HG02763 (cell line): ENCODE measurements at regions not wholly inside any gene's neighbourhood (a gene's known extent, or its start where the extent isn't known, plus 50 kb on each side); places are given as distances from the start of the nearest gene placed in this dataset.

Experiments
- ATAC-seq: cut with Tn5 transposase; IDR thresholded peaks from one replicate; pipeline ENCODE4 v1.9.1; 2021; ENCODE audit warnings: mild to moderate bottlenecking, moderate library complexity; ENCODE audit not compliant: unreplicated experiment

DNA sequence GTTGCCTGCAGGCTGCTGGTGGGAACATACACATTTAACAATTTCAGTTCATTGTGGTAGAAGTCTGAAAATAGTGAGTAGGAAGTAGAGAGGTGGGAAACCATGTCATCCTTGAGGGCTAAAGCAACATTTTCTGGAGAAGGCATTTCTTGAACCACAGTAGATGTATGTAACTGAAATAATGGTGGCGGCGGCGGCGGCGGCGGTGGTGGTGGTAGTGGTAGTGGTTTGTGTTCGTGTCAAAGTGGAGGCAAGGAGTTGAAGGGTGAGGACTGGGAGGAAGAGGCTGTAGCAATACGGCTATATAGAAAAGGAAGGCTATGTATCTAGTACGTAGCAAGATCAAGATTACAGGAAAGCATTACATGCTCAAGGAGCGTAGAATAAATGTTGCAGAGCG, 1381.6 kb upstream of the TENM3 start:
- ATAC-seq: no peak

DNA sequence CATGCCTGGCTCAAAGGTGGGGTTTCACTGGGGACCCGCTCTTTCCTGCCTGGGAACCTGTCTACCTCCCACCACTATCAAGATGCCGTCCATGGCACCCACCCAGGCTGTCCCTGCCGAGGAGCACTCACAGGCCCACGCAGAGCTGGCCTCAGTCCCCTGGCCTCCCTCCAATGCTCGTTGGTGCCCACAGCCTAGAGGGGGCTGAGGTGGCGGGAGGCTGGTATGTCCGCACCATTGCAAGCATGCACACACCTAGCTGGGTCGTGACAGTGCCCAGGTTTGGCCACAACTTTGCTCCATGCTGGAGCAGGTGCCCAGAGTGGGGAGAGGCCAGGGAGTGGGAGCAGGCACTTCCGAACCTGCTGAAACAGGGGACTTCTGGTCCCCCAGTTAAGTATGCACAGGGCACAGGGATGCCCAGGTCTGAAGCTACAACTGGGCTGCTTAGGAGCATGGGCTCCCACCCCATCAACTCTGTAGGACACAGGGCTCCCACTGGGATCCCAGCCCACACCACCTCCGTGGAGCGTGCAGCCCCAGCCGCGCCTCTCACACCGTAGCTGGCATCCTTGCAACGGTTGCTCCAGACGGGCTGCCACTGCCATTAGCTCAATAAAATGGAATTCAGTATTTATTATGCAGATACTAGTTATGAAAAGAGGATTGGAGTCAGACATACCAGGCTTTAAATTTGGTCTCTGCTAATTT, 1376.1 kb upstream of the TENM3 start:
- no peak for ATAC-seq

- no peak for ATAC-seq
Measured at GRCh38 chr4:180870623-180871022, 1372.6 kb upstream of the TENM3 start.

- no peak for ATAC-seq
Measured at GRCh38 chr4:180898305-180898704, 1344.9 kb upstream of the TENM3 start.

DNA sequence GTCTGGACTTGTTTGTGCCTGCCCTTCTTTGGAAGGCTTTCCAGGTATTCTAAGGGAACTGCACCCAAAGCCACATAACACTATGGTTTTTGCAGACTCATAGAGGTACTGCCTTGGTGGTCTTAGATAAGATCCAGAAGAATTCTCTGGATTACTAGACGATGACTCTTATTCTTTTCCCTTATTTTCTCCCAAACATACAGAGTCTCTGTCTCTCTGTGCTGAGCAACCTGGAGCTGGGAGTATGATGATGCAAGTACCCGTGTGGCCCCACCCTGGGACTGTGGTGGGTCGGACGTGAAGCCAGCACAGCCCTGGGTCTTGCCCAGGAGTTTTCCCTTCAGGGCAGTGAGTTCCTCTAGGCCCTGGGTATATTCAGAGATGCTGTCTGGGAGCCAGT, 1342.4 kb upstream of the TENM3 start:
- no peak for ATAC-seq

GRCh38 chr4:180909279-180909678, 1333.9 kb upstream of the TENM3 start:
- ATAC-seq: no peak

DNA sequence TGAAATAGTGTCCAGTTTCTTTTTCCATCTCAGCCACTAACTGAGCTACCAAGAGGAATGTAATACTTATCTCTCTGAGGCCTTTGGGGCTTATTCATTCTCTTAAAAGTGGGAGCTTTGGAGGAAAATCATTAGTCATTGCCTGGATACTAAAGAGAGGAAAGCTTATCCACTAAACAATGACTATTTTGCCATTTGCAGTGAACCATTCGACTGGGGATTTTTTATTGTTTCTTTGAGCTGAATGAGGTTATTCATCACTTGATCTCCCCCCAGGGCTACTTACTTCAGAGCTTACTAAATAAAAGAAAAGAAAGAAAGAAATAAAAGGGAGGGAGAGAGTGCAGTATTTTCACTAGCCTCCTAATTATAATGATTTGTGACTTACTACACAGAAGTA, 1329.5 kb upstream of the TENM3 start:
- ATAC-seq: no peak

DNA sequence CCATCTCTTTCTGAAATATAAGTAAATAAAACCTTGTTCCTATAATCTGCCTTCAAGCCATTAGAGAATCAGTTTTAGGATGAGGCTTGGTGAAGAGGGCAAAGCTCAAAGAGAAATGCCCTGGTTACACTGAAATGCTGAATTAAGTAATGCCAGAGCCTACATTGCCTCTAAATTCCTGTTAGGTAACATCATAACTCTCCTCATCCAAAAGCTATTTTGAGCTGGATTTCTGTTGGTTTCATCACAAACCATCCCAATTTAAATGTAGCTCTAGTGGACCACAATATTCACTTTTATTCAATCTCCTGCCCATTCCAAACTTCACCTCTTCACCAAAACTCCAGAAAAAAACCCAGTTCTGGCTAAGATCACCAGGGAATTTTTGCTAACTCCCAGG, 1319.7 kb upstream of the TENM3 start:
- ATAC-seq: no peak

DNA sequence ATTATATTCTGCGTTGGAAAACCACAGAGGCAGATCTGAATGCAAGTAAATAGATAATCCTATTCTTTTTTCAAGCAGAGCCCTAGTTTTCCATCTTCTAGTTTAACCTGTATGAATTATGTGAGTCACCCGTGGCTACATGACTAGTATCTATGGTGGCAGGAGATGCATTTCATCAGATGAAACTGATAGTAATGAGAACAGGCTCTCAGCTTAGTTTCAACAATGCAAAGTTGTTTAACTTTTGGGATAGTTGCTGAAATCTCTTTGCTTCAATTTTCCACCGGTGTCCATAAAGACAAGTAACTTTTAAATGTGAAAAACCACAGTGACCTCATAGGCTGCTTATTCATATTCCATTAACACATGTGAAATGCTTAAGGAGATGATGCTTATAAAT, 1317.4 kb upstream of the TENM3 start:
- no peak for ATAC-seq

GRCh38 chr4:180926277-180926676, 1316.9 kb upstream of the TENM3 start:
- ATAC-seq: no peak

DNA sequence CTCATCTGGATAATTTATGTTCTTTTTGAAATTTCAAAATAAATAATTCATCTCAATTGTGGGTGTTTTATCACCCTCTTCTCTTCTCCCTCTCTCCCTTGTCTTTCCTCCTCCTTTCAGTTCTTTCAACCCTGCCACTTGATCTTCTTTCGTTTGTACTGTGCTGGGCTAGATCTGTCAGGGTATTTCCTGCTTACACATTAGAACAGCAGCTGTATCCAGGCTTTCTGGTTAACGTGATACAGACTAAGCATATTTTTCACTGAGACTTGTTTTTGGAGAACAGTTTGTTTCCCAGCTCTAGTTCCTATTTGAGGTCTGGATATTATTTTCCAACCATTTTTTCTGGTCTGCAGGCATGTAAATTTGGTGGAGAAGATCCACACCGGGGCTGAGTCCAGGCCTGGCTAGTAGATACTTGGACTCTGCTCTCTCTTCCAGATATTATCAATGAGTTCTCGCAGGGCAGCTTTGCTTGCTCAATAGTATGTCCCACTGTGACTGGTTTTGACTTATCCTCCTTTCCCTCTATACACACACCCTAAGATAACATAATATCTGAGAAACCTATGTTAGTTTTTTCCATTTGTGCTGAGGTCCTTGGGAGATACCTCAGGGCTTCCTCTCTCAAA, 1310.7 kb upstream of the TENM3 start:
- no peak for ATAC-seq

DNA sequence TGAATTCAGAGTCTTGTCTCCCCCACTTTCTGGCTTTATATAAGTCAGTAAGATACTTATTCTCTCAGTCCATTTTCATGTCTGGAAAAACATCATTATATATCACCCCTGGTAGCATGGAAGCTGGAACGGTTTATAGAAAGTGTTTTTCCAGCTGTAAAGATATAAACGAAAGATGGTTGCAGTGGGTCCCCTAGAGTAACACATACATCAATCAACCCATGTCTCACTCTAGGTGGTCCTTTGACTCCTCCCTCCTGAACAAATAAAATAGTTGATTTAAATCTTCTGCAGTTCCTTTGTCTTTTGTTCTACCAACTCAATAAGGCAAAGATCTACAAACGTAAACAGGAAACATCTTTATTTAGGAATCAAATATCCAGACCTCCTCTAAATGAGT, 1306.1 kb upstream of the TENM3 start:
- no peak for ATAC-seq

- ATAC-seq: no peak
Measured at GRCh38 chr4:180940680-180941079, 1302.5 kb upstream of the TENM3 start.

DNA sequence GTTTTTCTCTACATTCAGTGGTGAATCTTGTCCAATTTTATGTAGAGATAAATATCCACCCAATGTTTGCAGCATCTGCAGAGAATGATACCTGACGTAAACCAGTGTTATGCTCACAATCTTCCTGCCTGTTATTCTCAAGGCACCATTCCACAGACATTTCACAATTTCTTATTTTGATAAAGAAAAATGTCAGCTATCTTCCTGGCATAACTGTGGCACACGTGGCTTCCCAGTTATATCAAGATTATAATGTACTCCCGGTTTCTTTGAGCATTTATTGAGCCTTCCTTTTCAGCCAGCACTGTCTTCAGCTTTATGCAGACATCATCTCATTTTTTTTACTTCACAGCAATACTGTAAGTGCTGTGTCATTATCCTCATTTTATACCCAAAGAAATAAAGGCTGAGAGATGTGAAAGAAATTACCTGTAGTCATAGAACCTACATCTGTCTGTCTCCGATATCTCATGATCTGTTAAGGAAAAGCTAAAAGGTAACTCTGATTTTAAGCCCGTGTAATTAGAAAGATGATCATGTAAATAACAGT, 1300.8 kb upstream of the TENM3 start:
- ATAC-seq: no peak

DNA sequence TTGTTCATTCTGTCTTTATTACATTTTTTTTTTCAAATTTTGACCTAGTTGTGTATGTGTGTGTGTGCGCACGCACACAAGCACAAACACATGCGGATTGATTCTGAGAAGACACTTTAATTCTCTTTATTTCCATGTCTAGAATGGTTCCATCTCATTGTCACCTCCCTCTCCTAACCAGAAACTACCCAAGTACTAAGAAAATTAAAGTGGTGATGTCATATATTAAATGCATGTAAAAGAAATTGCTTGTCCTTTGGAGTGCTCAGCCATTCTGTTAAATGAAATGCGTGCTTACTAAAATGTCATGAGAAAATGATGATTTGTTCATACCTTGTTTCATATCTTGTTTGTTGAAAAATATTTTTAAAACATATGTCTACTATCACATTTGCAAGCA, 1297.0 kb upstream of the TENM3 start:
- no peak for ATAC-seq

GRCh38 chr4:180947425-180947824, 1295.8 kb upstream of the TENM3 start:
- no peak for ATAC-seq

GRCh38 chr4:180949424-180950213, 1293.6 kb upstream of the TENM3 start:
- ATAC-seq: no peak

GRCh38 chr4:180950377-180950776, 1292.8 kb upstream of the TENM3 start:
- ATAC-seq: no peak

GRCh38 chr4:180951312-180951711, 1291.9 kb upstream of the TENM3 start:
- no peak for ATAC-seq

- ATAC-seq: no peak
Measured at GRCh38 chr4:180953572-180953971, 1289.6 kb upstream of the TENM3 start.

DNA sequence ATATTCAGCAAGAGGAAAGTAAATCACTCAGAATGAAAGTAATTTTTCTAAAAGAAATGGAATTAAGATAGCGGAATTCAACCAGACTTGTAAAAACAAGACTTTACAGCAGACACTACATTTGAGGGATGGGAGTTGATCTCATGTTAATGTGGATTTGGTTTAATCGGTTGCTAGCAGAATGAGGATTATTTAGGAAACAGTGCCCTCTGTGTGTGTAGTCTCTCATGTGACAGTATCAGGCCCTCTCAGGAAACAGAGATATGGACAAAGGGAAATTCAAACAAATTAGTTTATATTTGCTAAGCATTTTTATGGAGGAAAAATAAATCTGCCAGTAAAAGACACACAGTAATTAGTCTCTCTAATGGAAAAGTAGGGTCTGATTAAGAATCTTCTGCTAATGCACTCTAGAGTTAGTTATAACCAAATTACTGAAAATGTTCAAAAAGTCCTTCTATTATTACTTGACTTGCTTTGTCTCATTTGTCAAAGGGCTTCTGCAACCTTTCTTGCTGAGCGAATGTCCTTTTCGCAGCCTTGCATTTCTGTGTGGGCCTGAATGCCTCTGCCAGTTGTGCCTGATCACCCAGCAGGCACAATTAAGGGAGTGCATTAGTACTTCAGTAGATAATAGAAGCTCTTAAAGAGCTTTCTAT, 1282.3 kb upstream of the TENM3 start:
- no peak for ATAC-seq
